Glomerular visceral epithelial cell (primary cell): ENCODE measurements at regions not wholly inside any gene's neighbourhood (a gene's known extent, or its start where the extent isn't known, plus 50 kb on each side); places are given as distances from the start of the nearest gene placed in this dataset.
"Not testable (repeated sequence)": the region's sequence is repeated elsewhere in the genome, so short reads cannot be mapped to it uniquely, and the experiment has no call there.

ENCODE experiments used
- DNase-seq: peaks from one replicate; pipeline ENCODE4 v3.0.0-alpha.2; 2016; ENCODE audit errors: extremely low spot score

GRCh38 chr5:34555699-34556508 is 100.2 kb upstream of the RAI14 start:
- no peak for DNase-seq

- no peak for DNase-seq
Observed at GRCh38 chr5:34556509-34556782, 99.7 kb upstream of the RAI14 start.

GRCh38 chr5:34561581-34561980 is 94.5 kb upstream of the RAI14 start:
- not testable (repeated sequence) for DNase-seq

GRCh38 chr5:34562791-34563190 is 93.3 kb upstream of the RAI14 start:
- no peak for DNase-seq

GRCh38 chr5:34563269-34563668 is 92.9 kb upstream of the RAI14 start:
- no peak for DNase-seq

GRCh38 chr5:34563931-34564709 is 92.0 kb upstream of the RAI14 start:
- DNase-seq: peak; percentile 97

GRCh38 chr5:34564710-34565235 is 91.4 kb upstream of the RAI14 start:
- DNase-seq: peak; percentile 71

GRCh38 chr5:34570143-34570542 is 86.0 kb upstream of the RAI14 start:
- DNase-seq: no peak

GRCh38 chr5:34570721-34571676 is 85.1 kb upstream of the RAI14 start:
- peak; percentile 60 for DNase-seq

- DNase-seq: peak; percentile 72
Observed at GRCh38 chr5:34571677-34572041, 84.5 kb upstream of the RAI14 start.

- DNase-seq: no peak
Observed at GRCh38 chr5:34574936-34575467, 81.1 kb upstream of the RAI14 start.

GRCh38 chr5:34576891-34577666 is 79.0 kb upstream of the RAI14 start:
- DNase-seq: no peak

GRCh38 chr5:34578962-34579361 is 77.2 kb upstream of the RAI14 start:
- no peak for DNase-seq

- no peak for DNase-seq
Observed at GRCh38 chr5:34580983-34581382, 75.1 kb upstream of the RAI14 start.

GRCh38 chr5:34582371-34582770 is 73.8 kb upstream of the RAI14 start:
- no peak for DNase-seq

GRCh38 chr5:34583167-34583566 is 73.0 kb upstream of the RAI14 start:
- DNase-seq: no peak

GRCh38 chr5:34584165-34584564 is 72.0 kb upstream of the RAI14 start:
- DNase-seq: no peak

GRCh38 chr5:34585601-34586104 is 70.5 kb upstream of the RAI14 start:
- peak; percentile 27 for DNase-seq

- peak; percentile 51 for DNase-seq
Observed at GRCh38 chr5:34586117-34586885, 69.8 kb upstream of the RAI14 start.
